HG03521 (cell line): ENCODE measurements at regions not wholly inside any gene's neighbourhood (a gene's known extent, or its start where the extent isn't known, plus 50 kb on each side); places are given as distances from the start of the nearest gene placed in this dataset.
"Not testable (repeated sequence)": the region's sequence is repeated elsewhere in the genome, so short reads cannot be mapped to it uniquely, and the experiment has no call there.

ENCODE experiments used
- ATAC-seq: cut with Tn5 transposase; IDR thresholded peaks from one replicate; pipeline ENCODE4 v1.9.1; 2021; ENCODE audit warnings: mild to moderate bottlenecking, moderate library complexity; ENCODE audit not compliant: unreplicated experiment

- not testable (repeated sequence) for ATAC-seq
Measured at GRCh38 chr14:105706701-105707019, 180.3 kb downstream of the TMEM121 start.

- ATAC-seq = not testable (repeated sequence)
Measured at GRCh38 chr14:105707099-105707498, 180.7 kb downstream of the TMEM121 start.

- not testable (repeated sequence) for ATAC-seq
Measured at GRCh38 chr14:105707723-105708151, 181.4 kb downstream of the TMEM121 start.

- not testable (repeated sequence) for ATAC-seq
Measured at GRCh38 chr14:105708251-105709134, 182.1 kb downstream of the TMEM121 start.

GRCh38 chr14:105709281-105710118 lies 183.1 kb downstream of the TMEM121 start:
- no peak for ATAC-seq

GRCh38 chr14:105710119-105711043 lies 184.0 kb downstream of the TMEM121 start:
- no peak for ATAC-seq

GRCh38 chr14:105711044-105711620 lies 184.7 kb downstream of the TMEM121 start:
- no peak for ATAC-seq

GRCh38 chr14:105711841-105712460 lies 185.6 kb downstream of the TMEM121 start:
- no peak for ATAC-seq

GRCh38 chr14:105712670-105713069 lies 186.3 kb downstream of the TMEM121 start:
- not testable (repeated sequence) for ATAC-seq

- not testable (repeated sequence) for ATAC-seq
Measured at GRCh38 chr14:105713160-105713559, 186.8 kb downstream of the TMEM121 start.

GRCh38 chr14:105713836-105714235 lies 187.5 kb downstream of the TMEM121 start:
- ATAC-seq = not testable (repeated sequence)

- not testable (repeated sequence) for ATAC-seq
Measured at GRCh38 chr14:105718787-105719186, 192.4 kb downstream of the TMEM121 start.

GRCh38 chr14:105720106-105720505 lies 193.7 kb downstream of the TMEM121 start:
- ATAC-seq = not testable (repeated sequence)

- not testable (repeated sequence) for ATAC-seq
Measured at GRCh38 chr14:105720852-105721601, 194.6 kb downstream of the TMEM121 start.

- not testable (repeated sequence) for ATAC-seq
Measured at GRCh38 chr14:105721602-105721970, 195.2 kb downstream of the TMEM121 start.

- not testable (repeated sequence) for ATAC-seq
Measured at GRCh38 chr14:105721996-105722709, 195.8 kb downstream of the TMEM121 start.

GRCh38 chr14:105723271-105723670 lies 196.9 kb downstream of the TMEM121 start:
- ATAC-seq = not testable (repeated sequence)

- ATAC-seq = not testable (repeated sequence)
Measured at GRCh38 chr14:105723776-105724175, 197.4 kb downstream of the TMEM121 start.
